Cardiac fibroblast (primary cell): ENCODE measurements at regions not wholly inside any gene's neighbourhood (a gene's known extent, or its start where the extent isn't known, plus 50 kb on each side); places are given as distances from the start of the nearest gene placed in this dataset.

ENCODE experiments used
- DNase-seq, 2 donors: peaks; one replicate each; pipeline versions ENCODE4 v3.0.0 to v3.0.0-alpha.2; 2010; ENCODE audit warnings: low read depth in 2 of 2
- H3K4me3 ChIP-seq, 2 donors: replicated peaks in 1 of 2; 1 replicate in 1 of 2; 2 replicates in 1 of 2; pipeline ENCODE4 v1.5.1; 2011; ENCODE audit warnings: low read depth in 2 of 2, low read length in 2 of 2, mild to moderate bottlenecking in 2 of 2, moderate library complexity in 1 of 2
- CTCF ChIP-seq: IDR thresholded peaks from one replicate; pipeline ENCODE4 v1.5.1; 2011; ENCODE audit warnings: low read depth, mild to moderate bottlenecking, low read length, inconsistent platforms

GRCh38 chr4:138602664-138603063, 360.5 kb upstream of the SLC7A11 start:
- TF ChIP-seq CTCF = no peak
- DNase-seq = peak in 1 of 2 donors; percentile 3
- H3K4me3 ChIP-seq = no peak overlapping the region

- no peak for TF ChIP-seq CTCF
- DNase-seq = no peak
- no peak overlapping the region for H3K4me3 ChIP-seq
Observed at GRCh38 chr4:138599965-138600364, 357.8 kb upstream of the SLC7A11 start.

- no peak for TF ChIP-seq CTCF
- no peak overlapping the region for H3K4me3 ChIP-seq
- no peak for DNase-seq
Observed at GRCh38 chr4:138598226-138598625, 356.1 kb upstream of the SLC7A11 start.

- no peak for TF ChIP-seq CTCF
- no peak overlapping the region for H3K4me3 ChIP-seq
- DNase-seq = no peak
Observed at GRCh38 chr4:138596896-138597295, 354.7 kb upstream of the SLC7A11 start.

GRCh38 chr4:138595731-138596460, 353.7 kb upstream of the SLC7A11 start:
- TF ChIP-seq CTCF = no peak
- DNase-seq = peak in 1 of 2 donors; percentile 42
- no peak overlapping the region for H3K4me3 ChIP-seq

GRCh38 chr4:138595171-138595570, 353.0 kb upstream of the SLC7A11 start:
- H3K4me3 ChIP-seq = no peak overlapping the region
- DNase-seq = no peak
- TF ChIP-seq CTCF = no peak

GRCh38 chr4:138592796-138593195, 350.6 kb upstream of the SLC7A11 start:
- no peak for DNase-seq
- H3K4me3 ChIP-seq = no peak overlapping the region
- no peak for TF ChIP-seq CTCF
